GM21737 (cell line): ENCODE measurements at regions not wholly inside any gene's neighbourhood (a gene's known extent, or its start where the extent isn't known, plus 50 kb on each side); places are given as distances from the start of the nearest gene placed in this dataset.

Experiments
- ATAC-seq: cut with Tn5 transposase; IDR thresholded peaks from one replicate; pipeline ENCODE4 v1.9.1; 2021; ENCODE audit warnings: mild to moderate bottlenecking, moderate library complexity; ENCODE audit not compliant: unreplicated experiment

- no peak for ATAC-seq
Measured at GRCh38 chr7:113825832-113826231, 93.0 kb downstream of the PPP1R3A start.

DNA sequence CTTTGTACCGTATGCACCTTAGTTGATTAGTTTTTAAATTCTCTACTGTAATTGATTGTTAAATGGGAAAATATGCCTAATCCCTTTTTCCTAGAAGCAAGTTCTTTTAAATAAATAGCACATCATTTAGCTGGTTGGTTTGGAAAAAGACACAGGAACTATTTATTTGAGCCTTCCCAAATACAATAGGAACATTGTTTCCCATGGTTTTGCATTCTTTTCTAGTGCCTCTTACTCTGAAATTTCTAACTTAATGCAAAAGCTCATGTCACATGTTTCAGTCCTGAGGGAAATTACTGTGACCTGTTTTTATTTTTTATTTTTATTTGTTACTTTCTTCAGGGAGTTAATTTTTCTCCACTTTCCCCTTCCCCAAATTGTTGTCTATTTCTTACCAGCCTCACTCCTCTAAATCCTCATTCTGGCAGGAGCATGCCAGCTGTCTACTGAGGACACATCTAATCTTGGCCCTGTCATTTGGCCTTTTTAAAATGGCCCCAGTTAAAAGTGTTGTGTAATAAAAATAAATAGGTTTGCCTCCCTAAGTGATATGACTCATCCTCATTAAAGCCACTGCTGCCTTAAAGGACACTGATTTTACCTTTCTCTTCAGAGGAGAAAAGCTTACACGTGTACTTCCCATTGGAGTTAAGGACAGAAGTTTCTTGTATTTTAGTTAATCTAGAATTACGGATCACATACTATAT is 94.5 kb downstream of the PPP1R3A start:
- ATAC-seq = no peak

DNA sequence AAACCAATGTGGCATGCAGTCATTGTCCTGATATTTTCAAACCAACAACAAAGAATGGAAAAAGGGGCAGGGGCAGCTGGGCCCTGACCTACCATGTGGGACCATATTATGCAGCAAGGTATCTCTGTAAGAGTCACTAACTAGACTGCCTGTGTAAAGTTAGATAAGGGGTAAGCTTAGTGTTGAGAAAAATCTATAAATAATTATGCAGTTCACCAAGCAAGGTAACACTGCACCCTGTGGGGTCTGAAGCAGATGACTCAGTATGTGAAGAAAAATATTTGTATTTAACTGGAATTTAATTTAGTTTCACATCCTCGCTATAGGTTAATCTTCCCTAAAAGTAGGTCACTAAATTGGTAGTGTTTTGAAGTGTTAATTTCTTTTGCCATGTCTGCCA is 99.3 kb downstream of the PPP1R3A start:
- ATAC-seq = no peak

DNA sequence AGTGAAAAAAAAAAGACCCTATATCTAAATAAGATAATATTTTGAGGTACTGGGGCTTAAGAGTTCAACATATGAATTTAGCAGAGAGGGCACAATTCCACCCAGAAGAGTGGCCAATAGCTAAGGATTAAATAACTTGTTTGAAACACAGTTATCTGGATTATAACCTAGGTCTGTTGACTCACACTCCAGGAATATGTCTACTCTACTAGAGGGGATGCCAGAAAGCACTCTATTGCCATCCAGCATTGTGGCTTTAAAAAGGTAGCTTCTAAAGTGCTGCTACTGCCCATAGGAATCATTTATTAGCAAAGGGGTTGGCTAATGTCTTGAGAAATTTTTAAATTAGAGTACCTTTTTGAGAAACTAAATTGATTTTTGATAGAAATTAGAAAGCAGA is 102.2 kb downstream of the PPP1R3A start:
- no peak for ATAC-seq

DNA sequence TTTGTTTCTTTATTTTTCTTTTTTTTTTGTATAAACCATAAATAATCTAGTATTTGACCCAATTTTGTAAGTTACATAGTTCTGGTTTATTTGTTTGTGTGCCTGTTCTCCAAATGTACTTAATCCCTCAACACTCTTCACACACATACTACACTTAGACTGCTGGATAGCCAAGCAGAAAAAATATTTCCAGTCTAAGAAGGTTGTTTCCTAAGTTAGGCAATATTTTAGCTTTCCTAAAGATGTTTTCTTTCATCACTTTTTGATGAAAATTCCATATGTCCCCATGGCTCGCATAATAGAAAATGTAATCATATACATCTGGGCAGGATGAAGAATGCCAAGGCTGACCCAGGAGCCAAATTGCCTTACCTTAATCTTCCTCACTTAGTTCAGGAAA is 105.3 kb downstream of the PPP1R3A start:
- ATAC-seq = no peak

DNA sequence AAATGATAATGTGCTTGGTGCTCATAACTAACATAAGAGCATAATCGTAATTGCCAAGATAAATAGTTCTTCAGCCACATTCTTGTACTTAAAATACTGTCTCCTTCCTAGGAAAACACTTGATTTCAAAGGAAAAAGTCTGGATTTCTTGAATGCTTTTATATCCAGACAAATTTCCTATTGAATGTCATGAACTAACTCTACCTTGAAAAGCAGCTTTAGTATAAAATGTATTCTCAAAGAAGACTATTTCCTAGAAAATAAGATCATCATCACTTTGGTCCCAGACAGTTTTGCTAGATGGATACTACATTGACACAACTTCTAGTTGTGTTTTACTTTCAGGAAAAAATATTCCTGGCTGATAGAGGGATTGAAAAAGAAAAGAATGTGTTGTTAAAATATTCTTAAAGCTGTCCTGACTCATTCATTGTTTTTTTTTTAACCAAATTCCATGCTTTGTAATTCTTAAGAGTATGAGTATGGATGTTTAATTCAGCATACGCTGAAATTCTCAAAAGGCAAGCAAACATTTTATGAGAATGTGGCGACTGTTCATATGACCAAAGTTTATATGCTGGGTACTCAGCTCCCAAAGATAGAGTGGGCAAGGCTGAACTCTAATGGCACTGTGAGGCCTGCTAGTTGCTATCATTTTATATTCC is 106.1 kb downstream of the PPP1R3A start:
- ATAC-seq = no peak

- no peak for ATAC-seq
Measured at GRCh38 chr7:113810080-113810744, 108.6 kb downstream of the PPP1R3A start.

DNA sequence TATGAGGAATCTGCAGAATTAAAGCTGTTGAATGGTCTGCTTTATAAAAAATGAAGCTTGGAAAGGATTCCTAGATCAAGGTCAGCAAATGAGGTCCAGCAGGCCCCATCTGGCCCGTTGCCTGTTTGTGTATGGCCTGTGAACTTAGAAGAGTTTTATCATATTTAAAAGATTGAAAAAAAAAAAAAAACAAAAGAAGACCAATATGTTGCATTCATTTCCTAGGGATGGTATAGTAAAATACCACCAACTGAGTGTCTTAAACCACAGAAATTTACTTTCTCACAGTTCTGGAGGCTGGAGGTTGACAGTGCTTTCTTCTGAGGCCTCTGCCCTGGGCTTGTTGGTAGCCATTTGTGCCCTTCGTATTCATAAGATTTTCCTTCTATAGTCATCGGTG is 109.2 kb downstream of the PPP1R3A start:
- ATAC-seq = no peak

DNA sequence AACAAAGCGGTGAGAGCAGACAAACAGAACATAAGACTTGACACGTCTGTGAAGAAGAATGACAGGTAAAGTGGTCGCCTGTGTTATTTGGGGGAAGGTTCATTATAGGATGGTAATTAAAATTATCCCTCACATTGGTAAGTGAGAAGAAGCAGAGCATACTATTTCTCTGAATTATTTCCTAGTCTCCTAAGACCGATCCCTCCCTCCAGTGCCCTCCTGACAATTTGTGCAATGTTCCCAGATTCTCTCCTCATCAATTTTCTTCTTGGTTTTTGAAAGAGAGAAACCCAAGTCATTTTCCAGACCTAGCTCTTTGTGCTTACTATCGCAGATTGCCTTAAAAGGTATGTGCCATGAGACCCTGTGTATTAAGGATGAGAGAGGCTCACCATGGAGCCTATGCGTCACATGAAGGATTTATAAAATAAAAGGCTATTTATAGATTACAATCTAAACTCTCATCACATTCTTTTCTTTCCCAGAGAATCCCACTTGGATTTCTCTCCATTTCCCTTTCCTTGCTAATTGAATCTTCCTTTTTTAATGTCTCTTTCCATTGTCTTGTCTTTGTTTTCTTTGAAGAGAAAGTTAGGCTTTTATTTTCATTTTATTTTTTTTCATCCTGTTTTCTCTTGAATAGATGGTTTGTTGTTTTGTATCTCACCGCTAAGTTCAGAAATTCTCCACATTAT is 112.0 kb downstream of the PPP1R3A start:
- ATAC-seq = no peak

- ATAC-seq = no peak
Measured at GRCh38 chr7:113805976-113806375, 112.8 kb downstream of the PPP1R3A start.

- no peak for ATAC-seq
Measured at GRCh38 chr7:113804475-113805095, 114.2 kb downstream of the PPP1R3A start.

DNA sequence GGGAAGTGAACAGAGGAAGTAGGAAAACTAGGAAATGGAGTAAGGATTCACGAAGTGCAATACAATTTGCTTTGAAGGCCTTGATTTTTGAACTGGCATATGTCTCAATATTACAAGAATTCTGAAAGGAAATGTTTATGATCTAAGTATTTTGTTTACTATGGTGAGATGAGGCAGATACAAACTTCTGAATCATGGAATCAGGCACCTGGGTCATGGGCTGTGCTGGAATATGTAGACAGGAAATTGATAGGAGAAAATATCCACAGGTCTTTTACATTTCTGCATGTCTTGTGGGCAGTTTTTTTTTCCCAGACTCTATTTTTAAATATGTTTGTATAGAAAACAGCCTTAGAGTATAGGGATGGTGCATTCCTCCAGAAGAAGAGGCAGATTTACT is 117.1 kb downstream of the PPP1R3A start:
- no peak for ATAC-seq

DNA sequence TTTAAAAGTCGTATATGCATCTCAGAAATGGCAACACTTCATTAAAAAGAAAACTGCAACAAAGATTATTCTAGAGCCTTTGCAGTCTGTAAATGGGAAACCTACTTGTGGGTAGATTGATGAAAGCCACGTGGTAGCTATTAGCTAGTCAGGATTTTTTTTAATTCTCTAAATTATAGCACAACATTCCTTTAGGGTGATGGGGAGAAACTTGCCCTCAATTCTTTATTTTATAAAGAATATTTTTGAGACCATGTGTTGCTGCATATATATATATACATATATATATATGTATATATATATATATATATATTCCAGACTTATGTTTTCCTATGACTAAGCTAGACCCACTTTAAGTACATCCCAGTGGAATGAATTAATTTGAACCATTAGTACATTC is 118.0 kb downstream of the PPP1R3A start:
- no peak for ATAC-seq

DNA sequence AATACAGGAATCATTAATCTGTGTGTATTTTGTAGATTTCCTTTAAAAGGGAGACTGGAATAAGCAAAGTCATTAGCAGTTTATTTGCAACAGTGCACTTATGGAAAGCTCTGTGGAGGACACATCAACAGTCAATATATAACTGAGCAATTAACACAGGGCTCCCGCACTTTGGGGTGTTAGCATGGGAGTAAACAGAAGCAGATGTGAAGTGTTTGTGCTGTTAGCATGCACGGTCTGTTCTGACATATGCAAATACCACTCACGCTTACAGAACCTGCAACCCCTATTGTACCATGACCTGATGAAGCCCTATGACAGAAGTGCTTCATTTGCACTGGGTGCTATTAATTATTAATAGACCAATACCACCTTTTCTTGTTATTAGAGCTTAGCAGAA is 118.9 kb downstream of the PPP1R3A start:
- ATAC-seq = peak; percentile 99

GRCh38 chr7:113797420-113798010 is 121.3 kb downstream of the PPP1R3A start:
- ATAC-seq = no peak

- ATAC-seq = no peak
Measured at GRCh38 chr7:113796557-113796956, 122.3 kb downstream of the PPP1R3A start.

- ATAC-seq = no peak
Measured at GRCh38 chr7:113794573-113794972, 124.2 kb downstream of the PPP1R3A start.

DNA sequence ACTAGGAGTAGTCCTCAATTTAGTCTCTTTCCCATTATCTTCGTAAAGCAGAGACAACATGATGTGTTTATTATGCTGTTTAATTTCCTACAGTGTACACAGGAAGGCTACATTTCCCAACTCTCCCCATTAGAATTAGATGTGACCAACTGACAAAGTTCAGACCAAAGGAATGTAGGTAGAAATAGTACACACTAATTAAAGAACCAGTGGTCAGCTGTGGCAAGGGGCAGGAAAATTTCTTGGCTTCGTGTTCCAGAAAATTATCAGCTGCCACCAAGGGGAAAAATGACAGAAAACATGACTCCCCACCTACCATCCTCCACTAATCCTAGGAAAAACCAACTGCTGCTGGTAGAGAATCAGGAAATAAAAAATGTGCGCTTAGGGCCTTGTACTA is 125.6 kb downstream of the PPP1R3A start:
- ATAC-seq = no peak

GRCh38 chr7:113790025-113790424 is 128.8 kb downstream of the PPP1R3A start:
- ATAC-seq = no peak

GRCh38 chr7:113787106-113787505 is 131.7 kb downstream of the PPP1R3A start:
- no peak for ATAC-seq

DNA sequence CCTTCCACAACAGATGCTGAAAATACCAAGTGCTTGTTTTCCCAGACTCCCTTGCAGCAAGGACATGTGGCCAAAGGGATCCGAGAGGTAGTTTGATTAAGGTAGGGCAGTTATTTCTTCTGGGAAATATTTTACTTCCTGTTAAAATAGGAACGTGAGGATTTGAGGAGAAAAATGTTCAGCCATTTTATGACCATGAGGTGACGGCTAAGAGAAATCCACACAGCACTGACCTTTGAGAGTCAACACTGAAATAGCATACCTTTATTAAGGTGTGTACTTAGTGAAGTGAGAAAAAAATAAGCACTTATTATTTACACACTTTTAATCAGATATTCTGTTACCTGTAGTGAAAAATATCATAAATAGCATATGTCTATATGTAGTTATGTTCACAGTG is 133.9 kb downstream of the PPP1R3A start:
- no peak for ATAC-seq
